H9 (cell line): ENCODE measurements at regions not wholly inside any gene's neighbourhood (a gene's known extent, or its start where the extent isn't known, plus 50 kb on each side); places are given as distances from the start of the nearest gene placed in this dataset.

Source experiments
- DNase-seq: peaks from one replicate; pipeline ENCODE4 v3.0.0-alpha.2; 2017
- H2AFZ ChIP-seq: one replicate; pipeline ENCODE4 v1.6.1; 2013; ENCODE audit warnings: mild to moderate bottlenecking, low read length, control low read depth, moderate library complexity
- H2AK5ac ChIP-seq: 2 replicates; pipeline ENCODE4 v1.6.1; 2013; ENCODE audit warnings: low read length, control low read depth, mixed read lengths; ENCODE audit not compliant: insufficient read length
- H2BK120ac ChIP-seq: one replicate; pipeline ENCODE4 v1.6.1; 2013; ENCODE audit warnings: low read depth, mild to moderate bottlenecking, low read length, control low read depth, inconsistent platforms; ENCODE audit not compliant: poor library complexity, severe bottlenecking
- H2BK12ac ChIP-seq: 2 replicates; pipeline ENCODE4 v1.6.1; 2013; ENCODE audit warnings: low read length, control low read depth, mixed read lengths, low read depth; ENCODE audit not compliant: insufficient read length
- H2BK15ac ChIP-seq: 2 replicates; pipeline ENCODE4 v1.6.1; 2013; ENCODE audit warnings: low read depth, low read length, control low read depth
- H2BK20ac ChIP-seq: one replicate; pipeline ENCODE4 v1.6.1; 2013; ENCODE audit warnings: low read depth, mild to moderate bottlenecking, low read length, control low read depth, inconsistent platforms; ENCODE audit not compliant: poor library complexity, severe bottlenecking
- H2BK5ac ChIP-seq: 2 replicates; pipeline ENCODE4 v1.6.1; 2013; ENCODE audit warnings: low read length, control low read depth, mixed read lengths; ENCODE audit not compliant: insufficient read length
- H3K14ac ChIP-seq: 2 replicates; pipeline ENCODE4 v1.6.1; 2013; ENCODE audit warnings: low read length, control low read depth; ENCODE audit not compliant: insufficient read depth
- H3K18ac ChIP-seq: 2 replicates; pipeline ENCODE4 v1.6.1; 2013; ENCODE audit warnings: low read depth, mild to moderate bottlenecking, mixed read lengths, low read length, control low read depth; ENCODE audit not compliant: insufficient read length
- H3K23ac ChIP-seq: 2 replicates; pipeline ENCODE4 v1.6.1; 2013; ENCODE audit warnings: low read length, control low read depth, mixed read lengths, low read depth; ENCODE audit not compliant: insufficient read length
- H3K23me2 ChIP-seq: 2 replicates; pipeline ENCODE4 v1.6.1; 2013; ENCODE audit warnings: low read depth, mild to moderate bottlenecking, mixed read lengths, low read length, control low read depth; ENCODE audit not compliant: insufficient read length, poor library complexity, severe bottlenecking
- H3K27ac ChIP-seq: 2 replicates; pipeline ENCODE4 v1.5.1; 2013; ENCODE audit warnings: low read length, control low read depth, mixed read lengths, low read depth; ENCODE audit not compliant: insufficient read length
- H3K27me3 ChIP-seq: 2 replicates; pipeline ENCODE4 v1.6.1; 2013; ENCODE audit warnings: low read length, control low read depth, inconsistent platforms; ENCODE audit not compliant: insufficient read depth
- H3K4ac ChIP-seq: 2 replicates; pipeline ENCODE4 v1.6.1; 2013; ENCODE audit warnings: low read depth, mild to moderate bottlenecking, control low read depth, inconsistent platforms, low read length, moderate library complexity
- H3K4me1 ChIP-seq: 2 replicates; pipeline ENCODE4 v1.6.1; 2013; ENCODE audit warnings: low read length, control low read depth, inconsistent platforms; ENCODE audit not compliant: insufficient read depth
- H3K4me2 ChIP-seq: 2 replicates; pipeline ENCODE4 v1.6.1; 2013; ENCODE audit warnings: low read length, control low read depth, mixed read lengths; ENCODE audit not compliant: insufficient read length, insufficient read depth
- H3K56ac ChIP-seq: 2 replicates; pipeline ENCODE4 v1.6.1; 2013; ENCODE audit warnings: low read depth, mild to moderate bottlenecking, mixed read lengths, low read length, control low read depth; ENCODE audit not compliant: insufficient read length
- H3K79me1 ChIP-seq: 2 replicates; pipeline ENCODE4 v1.6.1; 2013; ENCODE audit warnings: low read depth, mild to moderate bottlenecking, moderate library complexity, low read length, control low read depth, inconsistent platforms; ENCODE audit not compliant: insufficient read depth, poor library complexity, severe bottlenecking
- H3K79me2 ChIP-seq: 2 replicates; pipeline ENCODE4 v1.6.1; 2013; ENCODE audit warnings: low read length, control low read depth, inconsistent platforms; ENCODE audit not compliant: insufficient read depth
- H3K9ac ChIP-seq: 2 replicates; pipeline ENCODE4 v1.6.1; 2013; ENCODE audit warnings: low read length, control low read depth, mixed read lengths; ENCODE audit not compliant: insufficient read length; ENCODE audit errors: extremely low read depth
- H3K9me3 ChIP-seq: one replicate; pipeline ENCODE4 v1.6.1; 2013; ENCODE audit warnings: low read depth, low read length, inconsistent platforms; ENCODE audit not compliant: control insufficient read depth
- H3T11ph ChIP-seq: one replicate; pipeline ENCODE4 v1.6.1; 2013; ENCODE audit warnings: mild to moderate bottlenecking, low read length, control low read depth, inconsistent platforms
- H4K20me1 ChIP-seq: one replicate; pipeline ENCODE4 v1.6.1; 2013; ENCODE audit not compliant: control insufficient read depth, insufficient read length, insufficient read depth
- H4K5ac ChIP-seq: 2 replicates; pipeline ENCODE4 v1.6.1; 2013; ENCODE audit warnings: low read depth, mild to moderate bottlenecking, mixed read lengths, low read length, control low read depth; ENCODE audit not compliant: insufficient read length
- H4K8ac ChIP-seq: replicated peaks from 2 replicates; pipeline ENCODE4 v1.6.1; 2013; ENCODE audit warnings: low read length, control low read depth, mixed read lengths, low read depth; ENCODE audit not compliant: insufficient read length
- H4K91ac ChIP-seq: 2 replicates; pipeline ENCODE4 v1.6.1; 2013; ENCODE audit warnings: low read depth, mild to moderate bottlenecking, moderate library complexity, mixed read lengths, low read length, control low read depth; ENCODE audit not compliant: insufficient read length
- H3K27ac Mint-ChIP-seq, 3 experiments: 2 replicates in 2 of 3; 3 replicates in 1 of 3; pipeline ENCODE4 v1.8.0; 2020 to 2021; ENCODE audit warnings: mixed read lengths in 3 of 3, mild to moderate bottlenecking in 1 of 3, moderate library complexity in 1 of 3
- H3K27me3 Mint-ChIP-seq: 2 replicates; pipeline ENCODE4 v1.8.0; 2021; ENCODE audit warnings: low read depth, mild to moderate bottlenecking, moderate library complexity, mixed read lengths
- H3K36me3 Mint-ChIP-seq, 3 experiments: 2 replicates in 2 of 3; 3 replicates in 1 of 3; pipeline ENCODE4 v1.8.0; 2020 to 2021; ENCODE audit warnings: low read depth in 3 of 3, mixed read lengths in 3 of 3; ENCODE audit not compliant: insufficient read depth in 1 of 3
- H3K4me1 Mint-ChIP-seq, 2 experiments: 2 replicates each; pipeline ENCODE4 v1.8.0; 2020; ENCODE audit warnings: mixed read lengths in 2 of 2
- H3K4me3 Mint-ChIP-seq, 2 experiments: 2 replicates in 1 of 2; 3 replicates in 1 of 2; pipeline ENCODE4 v1.8.0; 2020 to 2021; ENCODE audit warnings: mild to moderate bottlenecking in 2 of 2, mixed read lengths in 2 of 2, moderate library complexity in 1 of 2
- H3K9me3 Mint-ChIP-seq, 2 experiments: 2 replicates in 1 of 2; 3 replicates in 1 of 2; pipeline ENCODE4 v1.8.0; 2020; ENCODE audit warnings: mild to moderate bottlenecking in 2 of 2, mixed read lengths in 2 of 2, moderate library complexity in 1 of 2
- WGBS: extraction: QIAGEN DNeasy Blood & Tissue Kit; methylation state at CpG from one replicate; pipeline ENCODE4 v1.1.7; 2013; ENCODE audit warnings: missing lambda C conversion rate, low lambda C conversion rate, mixed read lengths; ENCODE audit not compliant: insufficient read length; ENCODE audit errors: extremely low coverage; 5-methylcytosine and 5-hydroxymethylcytosine counted together
- TF ChIP-seq, protein P1 (sequence below): fragments of 200-600 bp; sonication (generic); conservative IDR thresholded peaks from 3 replicates; pipeline ENCODE4 v1.8.0; 2021; ENCODE audit warnings: antibody characterized with exemption, mild to moderate bottlenecking

DNA sequence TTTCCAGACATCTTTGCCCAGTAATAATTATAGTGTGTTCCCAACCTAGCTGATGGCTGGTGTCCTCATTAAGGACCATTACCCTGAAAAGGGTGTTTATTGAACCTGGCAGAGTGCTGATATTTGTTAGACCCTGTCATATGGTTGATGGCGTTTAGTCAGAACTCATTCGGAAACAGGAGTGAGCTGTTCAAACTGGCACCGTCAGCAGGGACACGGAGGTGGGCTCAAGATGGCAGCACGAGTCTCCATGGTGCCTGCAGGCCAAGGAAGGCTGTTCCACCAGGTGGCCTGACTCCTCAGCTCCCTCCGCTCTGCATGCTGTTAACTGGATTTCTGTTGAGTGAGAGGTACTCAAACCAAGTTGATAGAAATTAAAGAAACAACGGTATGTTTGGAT lies 589.1 kb upstream of the MGMT start:
- no peak overlapping the region for H3K4me3 Mint-ChIP-seq
- H2BK5ac ChIP-seq = no peak overlapping the region
- TF ChIP-seq, protein P1, sequence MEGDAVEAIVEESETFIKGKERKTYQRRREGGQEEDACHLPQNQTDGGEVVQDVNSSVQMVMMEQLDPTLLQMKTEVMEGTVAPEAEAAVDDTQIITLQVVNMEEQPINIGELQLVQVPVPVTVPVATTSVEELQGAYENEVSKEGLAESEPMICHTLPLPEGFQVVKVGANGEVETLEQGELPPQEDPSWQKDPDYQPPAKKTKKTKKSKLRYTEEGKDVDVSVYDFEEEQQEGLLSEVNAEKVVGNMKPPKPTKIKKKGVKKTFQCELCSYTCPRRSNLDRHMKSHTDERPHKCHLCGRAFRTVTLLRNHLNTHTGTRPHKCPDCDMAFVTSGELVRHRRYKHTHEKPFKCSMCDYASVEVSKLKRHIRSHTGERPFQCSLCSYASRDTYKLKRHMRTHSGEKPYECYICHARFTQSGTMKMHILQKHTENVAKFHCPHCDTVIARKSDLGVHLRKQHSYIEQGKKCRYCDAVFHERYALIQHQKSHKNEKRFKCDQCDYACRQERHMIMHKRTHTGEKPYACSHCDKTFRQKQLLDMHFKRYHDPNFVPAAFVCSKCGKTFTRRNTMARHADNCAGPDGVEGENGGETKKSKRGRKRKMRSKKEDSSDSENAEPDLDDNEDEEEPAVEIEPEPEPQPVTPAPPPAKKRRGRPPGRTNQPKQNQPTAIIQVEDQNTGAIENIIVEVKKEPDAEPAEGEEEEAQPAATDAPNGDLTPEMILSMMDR = no peak
- H4K91ac ChIP-seq = no peak overlapping the region
- no peaks in the 10 kb centered on the region for H3K4me1 Mint-ChIP-seq
- no peaks in the 10 kb centered on the region for H3K4me1 ChIP-seq
- no peak overlapping the region for H3K4ac ChIP-seq
- DNase-seq = no peak
- no peak overlapping the region for H4K8ac ChIP-seq
- H3K18ac ChIP-seq = no peak overlapping the region
- no peak overlapping the region for H3K14ac ChIP-seq
- no peaks in the 10 kb centered on the region; a peak in 1 of 5 replicates for H3K9me3 Mint-ChIP-seq
- no peak overlapping the region for H3K23ac ChIP-seq
- H2BK15ac ChIP-seq = no peak overlapping the region
- peaks cover 4% of the 10 kb centered on the region; the same call in 1 of the 2 replicates for H3K27me3 Mint-ChIP-seq
- H3K79me1 ChIP-seq = no peaks in the 10 kb centered on the region
- H3K79me2 ChIP-seq = no peaks in the 10 kb centered on the region
- no peak overlapping the region for H4K5ac ChIP-seq
- H2BK120ac ChIP-seq = no peak overlapping the region
- H4K20me1 ChIP-seq = no peaks in the 10 kb centered on the region
- H3K23me2 ChIP-seq = no peaks in the 10 kb centered on the region
- H3K27ac Mint-ChIP-seq = no peak overlapping the region
- H3K27ac ChIP-seq = no peak overlapping the region
- H3K27me3 ChIP-seq = no peaks in the 10 kb centered on the region
- H3K4me2 ChIP-seq = no peak overlapping the region
- H2BK12ac ChIP-seq = no peak overlapping the region
- no peak overlapping the region for H2AK5ac ChIP-seq
- H3K36me3 Mint-ChIP-seq = no peaks in the 10 kb centered on the region
- no peak overlapping the region for H3T11ph ChIP-seq
- no CpG with 5 or more reads among the region's 7 CpGs for WGBS
- no peak overlapping the region for H2BK20ac ChIP-seq
- no peak overlapping the region for H3K9ac ChIP-seq
- H2AFZ ChIP-seq = no peak overlapping the region
- no peak overlapping the region for H3K56ac ChIP-seq
- H3K9me3 ChIP-seq = no peaks in the 10 kb centered on the region
